CD4-positive, alpha-beta T cell treated with Interferon gamma for 1 hour (primary cell): ENCODE measurements at regions not wholly inside any gene's neighbourhood (a gene's known extent, or its start where the extent isn't known, plus 50 kb on each side); places are given as distances from the start of the nearest gene placed in this dataset.

Experiments used
- DNase-seq: peaks from one replicate; pipeline ENCODE4 v3.0.0-alpha.2; 2020

GRCh38 chr19:33948651-33949335 is 152.1 kb downstream of the KCTD15 start:
- no peak for DNase-seq

GRCh38 chr19:33950091-33950750 is 153.6 kb downstream of the KCTD15 start:
- DNase-seq = no peak

GRCh38 chr19:33953023-33953422 is 156.4 kb downstream of the KCTD15 start:
- no peak for DNase-seq

GRCh38 chr19:33953592-33953991 is 156.9 kb downstream of the KCTD15 start:
- DNase-seq = no peak

GRCh38 chr19:33954686-33955085 is 158.0 kb downstream of the KCTD15 start:
- DNase-seq = no peak

GRCh38 chr19:33956941-33957340 is 160.3 kb downstream of the KCTD15 start:
- no peak for DNase-seq

- DNase-seq = no peak
These were observed 161.1 kb downstream of the KCTD15 start for GRCh38 chr19:33957804-33958203.

- DNase-seq = no peak
These were observed 163.9 kb downstream of the KCTD15 start for GRCh38 chr19:33960566-33960965.

GRCh38 chr19:33962161-33962560 is 165.5 kb downstream of the KCTD15 start:
- DNase-seq = no peak

- DNase-seq = no peak
These were observed 166.8 kb downstream of the KCTD15 start for GRCh38 chr19:33963514-33963913.

- no peak for DNase-seq
These were observed 174.4 kb downstream of the KCTD15 start for GRCh38 chr19:33971073-33971472.

GRCh38 chr19:33977756-33978685 is 181.4 kb downstream of the KCTD15 start:
- no peak for DNase-seq

- no peak for DNase-seq
These were observed 186.0 kb downstream of the KCTD15 start for GRCh38 chr19:33982706-33983105.

- no peak for DNase-seq
These were observed 183.7 kb upstream of the LSM14A start for GRCh38 chr19:33988601-33989000.

GRCh38 chr19:33997690-33998089 is 174.6 kb upstream of the LSM14A start:
- no peak for DNase-seq

- no peak for DNase-seq
These were observed 174.0 kb upstream of the LSM14A start for GRCh38 chr19:33998302-33998701.

- no peak for DNase-seq
These were observed 173.5 kb upstream of the LSM14A start for GRCh38 chr19:33998739-33999345.

- no peak for DNase-seq
These were observed 155.3 kb upstream of the LSM14A start for GRCh38 chr19:34017024-34017423.

- no peak for DNase-seq
These were observed 154.7 kb upstream of the LSM14A start for GRCh38 chr19:34017601-34018000.

- DNase-seq = no peak
These were observed 153.8 kb upstream of the LSM14A start for GRCh38 chr19:34018546-34018945.

GRCh38 chr19:34023381-34023780 is 148.9 kb upstream of the LSM14A start:
- DNase-seq = no peak

GRCh38 chr19:34033880-34034279 is 138.4 kb upstream of the LSM14A start:
- DNase-seq = no peak

- DNase-seq = no peak
These were observed 137.9 kb upstream of the LSM14A start for GRCh38 chr19:34034318-34034846.
